Omental fat pad (tissue), 3 donors: ENCODE measurements at regions not wholly inside any gene's neighbourhood (a gene's known extent, or its start where the extent isn't known, plus 50 kb on each side); places are given as distances from the start of the nearest gene placed in this dataset.
"Not testable (repeated sequence)": the region's sequence is repeated elsewhere in the genome, so short reads cannot be mapped to it uniquely, and the experiment has no call there.

Experiments used
- ATAC-seq: fragments of 150-250 bp; one replicate; pipeline ENCODE4 v1.9.1; 2016; ENCODE audit warnings: mild to moderate bottlenecking, moderate library complexity; ENCODE audit not compliant: low FRiP score
- DNase-seq: peaks from one replicate; pipeline ENCODE4 v3.0.0-alpha.2; 2019; ENCODE audit warnings: low spot score
- TF ChIP-seq, protein P1 (sequence below), 3 donors: fragments of 450-650 bp; IDR thresholded peaks; one replicate each; pipeline ENCODE4 v1.5.1; 2016 to 2017; ENCODE audit warnings: antibody characterized with exemption in 3 of 3, mild to moderate bottlenecking in 3 of 3, moderate library complexity in 2 of 3

DNA sequence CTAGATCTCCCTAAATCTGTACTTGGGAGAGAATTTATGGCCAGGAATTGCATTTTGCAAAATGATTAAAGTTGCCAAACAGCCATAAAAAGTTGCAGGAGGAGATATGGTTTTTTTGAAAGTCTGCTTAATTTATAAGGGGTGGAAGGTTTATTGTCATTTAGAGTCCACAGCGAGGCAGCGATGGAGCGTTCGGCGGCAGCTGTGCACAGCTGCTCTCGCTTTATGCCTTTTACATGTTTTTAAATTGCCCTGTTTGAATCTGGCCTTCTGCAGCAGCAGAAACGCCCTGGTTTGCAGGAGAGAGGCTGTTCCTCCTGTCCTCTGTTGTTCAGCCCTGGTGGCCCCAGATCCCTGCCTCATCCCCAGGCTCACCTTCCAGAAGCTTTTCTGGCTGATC is 144.9 kb upstream of the POU3F1 start:
- ATAC-seq = no peak
- DNase-seq = no peak

GRCh38 chr1:38190983-38191382 is 144.4 kb upstream of the POU3F1 start:
- ATAC-seq (no peak), DNase-seq (no peak)
- TF ChIP-seq, protein P1, sequence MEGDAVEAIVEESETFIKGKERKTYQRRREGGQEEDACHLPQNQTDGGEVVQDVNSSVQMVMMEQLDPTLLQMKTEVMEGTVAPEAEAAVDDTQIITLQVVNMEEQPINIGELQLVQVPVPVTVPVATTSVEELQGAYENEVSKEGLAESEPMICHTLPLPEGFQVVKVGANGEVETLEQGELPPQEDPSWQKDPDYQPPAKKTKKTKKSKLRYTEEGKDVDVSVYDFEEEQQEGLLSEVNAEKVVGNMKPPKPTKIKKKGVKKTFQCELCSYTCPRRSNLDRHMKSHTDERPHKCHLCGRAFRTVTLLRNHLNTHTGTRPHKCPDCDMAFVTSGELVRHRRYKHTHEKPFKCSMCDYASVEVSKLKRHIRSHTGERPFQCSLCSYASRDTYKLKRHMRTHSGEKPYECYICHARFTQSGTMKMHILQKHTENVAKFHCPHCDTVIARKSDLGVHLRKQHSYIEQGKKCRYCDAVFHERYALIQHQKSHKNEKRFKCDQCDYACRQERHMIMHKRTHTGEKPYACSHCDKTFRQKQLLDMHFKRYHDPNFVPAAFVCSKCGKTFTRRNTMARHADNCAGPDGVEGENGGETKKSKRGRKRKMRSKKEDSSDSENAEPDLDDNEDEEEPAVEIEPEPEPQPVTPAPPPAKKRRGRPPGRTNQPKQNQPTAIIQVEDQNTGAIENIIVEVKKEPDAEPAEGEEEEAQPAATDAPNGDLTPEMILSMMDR (IDR thresholded peaks at IDR 0.05) = no peak

More for the DNA sequence above, 144.9 kb upstream of the POU3F1 start:
- TF ChIP-seq, protein P1 (IDR thresholded peaks at IDR 0.05) = no peak

GRCh38 chr1:38187552-38187951 is 141.0 kb upstream of the POU3F1 start:
- TF ChIP-seq, protein P1 (IDR thresholded peaks at IDR 0.05) = no peak
- DNase-seq (no peak), ATAC-seq (no peak)

DNA sequence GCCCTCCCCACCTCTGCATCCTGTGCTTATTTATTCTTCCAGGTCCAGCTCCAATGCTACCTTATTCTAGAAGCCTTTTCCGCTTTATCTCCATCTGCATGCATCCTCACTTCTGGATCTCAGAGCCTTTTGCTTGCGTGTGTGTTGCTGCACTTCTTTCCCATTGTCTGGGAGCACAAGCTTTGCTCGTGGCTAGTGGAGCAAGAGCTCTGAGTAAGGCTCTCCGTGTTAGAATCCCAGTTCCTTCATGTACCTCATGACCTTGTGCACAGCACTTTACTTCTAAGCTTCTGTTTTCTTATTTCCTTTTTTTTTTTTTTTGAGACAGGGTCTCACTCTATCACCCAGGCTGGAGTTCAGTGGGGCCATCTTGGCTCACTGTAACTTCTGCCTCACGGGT is 140.0 kb upstream of the POU3F1 start:
- ATAC-seq (no peak), DNase-seq (no peak)
- TF ChIP-seq, protein P1 (IDR thresholded peaks at IDR 0.05) = no peak

DNA sequence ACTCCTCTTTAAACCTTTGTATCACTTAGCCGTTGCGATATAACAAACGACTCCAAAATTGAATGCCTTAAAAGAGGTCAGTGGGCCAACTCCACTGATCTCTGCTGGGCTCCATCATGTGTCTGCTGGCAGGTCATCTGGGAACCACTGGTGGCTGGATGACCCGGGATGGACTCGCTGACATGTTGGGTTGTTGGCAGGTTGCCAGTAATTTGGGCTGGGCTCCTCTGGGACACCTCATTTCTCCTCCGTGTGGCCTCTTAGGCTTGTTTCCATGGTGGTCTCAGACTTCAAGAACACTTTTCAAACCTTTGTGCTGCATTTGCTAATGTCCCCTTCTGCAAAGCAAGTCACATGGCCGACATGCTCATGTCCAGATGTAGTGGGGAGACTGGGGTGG is 139.3 kb upstream of the POU3F1 start:
- no peak for ATAC-seq
- TF ChIP-seq, protein P1 (IDR thresholded peaks at IDR 0.05) = no peak
- no peak for DNase-seq

DNA sequence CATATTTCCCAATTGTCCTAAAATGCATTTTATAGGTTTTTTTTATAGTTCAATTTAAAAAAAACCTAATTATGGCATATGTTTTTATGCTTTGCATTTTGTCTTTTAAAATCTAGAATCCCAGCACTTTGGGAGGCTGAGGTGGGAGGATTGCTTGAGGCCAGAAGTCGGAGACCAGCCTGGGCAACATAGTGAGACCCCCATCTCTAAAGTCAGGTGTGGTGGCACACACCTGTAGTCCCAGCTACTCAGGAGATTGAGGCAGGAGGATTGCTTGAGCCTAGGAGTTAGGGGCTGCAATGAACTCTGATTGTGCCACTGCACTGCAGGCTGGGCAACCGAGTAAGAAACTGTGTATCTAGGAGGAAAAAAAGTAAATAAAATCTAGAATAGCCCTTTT is 137.2 kb upstream of the POU3F1 start:
- DNase-seq = no peak
- no peak for ATAC-seq
- TF ChIP-seq, protein P1 (IDR thresholded peaks at IDR 0.05) = no peak

DNA sequence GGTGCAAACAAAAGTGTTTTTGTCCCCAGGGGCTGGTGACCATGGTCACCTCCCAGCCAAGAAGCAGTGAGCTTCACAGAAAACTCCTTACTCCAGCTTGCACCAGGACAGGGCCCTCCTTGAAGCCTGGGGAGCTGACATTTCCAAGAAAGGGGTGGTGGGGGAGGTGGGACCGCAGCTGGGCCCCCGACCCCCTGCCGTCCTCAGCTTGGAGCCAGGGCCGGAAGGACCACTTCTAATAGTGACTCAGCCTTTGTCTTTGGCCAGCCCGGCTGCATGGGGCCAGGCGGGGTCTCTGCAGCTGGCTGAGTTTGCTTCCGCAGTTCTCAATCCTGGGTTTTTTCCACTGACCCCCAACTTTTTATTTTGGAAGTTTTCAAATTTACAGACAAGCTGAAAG is 136.5 kb upstream of the POU3F1 start:
- DNase-seq = no peak
- TF ChIP-seq, protein P1 (IDR thresholded peaks at IDR 0.05) = no peak
- no peak for ATAC-seq

GRCh38 chr1:38180388-38180787 is 133.8 kb upstream of the POU3F1 start:
- DNase-seq, ATAC-seq: not testable (repeated sequence)
